Nephron progenitor cell (in vitro differentiated cells): ENCODE measurements at regions not wholly inside any gene's neighbourhood (a gene's known extent, or its start where the extent isn't known, plus 50 kb on each side); places are given as distances from the start of the nearest gene placed in this dataset.

ENCODE experiments used
- DNase-seq: peaks from one replicate; pipeline ENCODE4 v3.0.0; 2021
- H3K27ac Mint-ChIP-seq: 2 replicates; pipeline ENCODE4 v1.8.0; 2021; ENCODE audit warnings: mild to moderate bottlenecking, moderate library complexity, mixed read lengths
- H3K27me3 Mint-ChIP-seq: 2 replicates; pipeline ENCODE4 v1.8.0; 2021; ENCODE audit warnings: mild to moderate bottlenecking, low read depth, mixed read lengths; ENCODE audit not compliant: poor library complexity
- H3K36me3 Mint-ChIP-seq: 2 replicates; pipeline ENCODE4 v1.8.0; 2021; ENCODE audit warnings: low read depth, mixed read lengths
- H3K4me1 Mint-ChIP-seq: 2 replicates; pipeline ENCODE4 v1.8.0; 2021; ENCODE audit warnings: mixed read lengths
- H3K4me3 Mint-ChIP-seq: 2 replicates; pipeline ENCODE4 v1.8.0; 2021; ENCODE audit warnings: mild to moderate bottlenecking, moderate library complexity, mixed read lengths
- H3K9me3 Mint-ChIP-seq: 2 replicates; pipeline ENCODE4 v1.8.0; 2021; ENCODE audit warnings: mild to moderate bottlenecking, moderate library complexity, mixed read lengths
- CTCF ChIP-seq: fragments of 200-600 bp; sonication (generic); IDR thresholded peaks from 2 replicates; pipeline ENCODE4 v1.5.0; 2021; ENCODE audit warnings: antibody characterized with exemption

DNA sequence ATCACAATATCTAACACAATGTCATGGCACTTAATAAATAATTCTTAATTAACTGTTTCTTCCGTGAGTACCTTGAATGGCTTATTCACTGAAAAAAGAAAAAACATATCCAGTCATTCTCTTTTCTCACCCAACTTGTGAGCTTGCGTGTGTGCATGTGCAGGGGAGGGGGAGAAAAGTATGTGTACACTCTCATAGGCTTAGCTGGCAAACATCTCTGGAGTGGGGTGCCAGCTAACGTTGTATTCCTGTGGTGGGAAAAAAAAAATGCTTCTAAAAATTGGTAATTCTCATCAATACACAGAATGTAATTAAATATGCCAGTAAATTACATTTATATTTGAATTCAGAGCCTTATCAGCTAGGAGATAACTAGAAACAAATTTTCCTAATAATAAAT, 291.9 kb upstream of the NOX3 start:
- H3K36me3 Mint-ChIP-seq = peaks cover 8% of the 10 kb centered on the region
- no peak for TF ChIP-seq CTCF
- peaks cover 16% of the 10 kb centered on the region for H3K27me3 Mint-ChIP-seq
- peaks cover 24% of the 10 kb centered on the region for H3K4me1 Mint-ChIP-seq
- DNase-seq = no peak
- no peak overlapping the region for H3K27ac Mint-ChIP-seq
- peaks cover 15% of the 10 kb centered on the region for H3K9me3 Mint-ChIP-seq
- H3K4me3 Mint-ChIP-seq = no peak overlapping the region

- no peak overlapping the region for H3K27ac Mint-ChIP-seq
- peaks cover 11% of the 10 kb centered on the region for H3K27me3 Mint-ChIP-seq
- no peak overlapping the region for H3K4me3 Mint-ChIP-seq
- no peaks in the 10 kb centered on the region for H3K36me3 Mint-ChIP-seq
- TF ChIP-seq CTCF = no peak
- no peak for DNase-seq
- no peaks in the 10 kb centered on the region for H3K9me3 Mint-ChIP-seq
- peaks cover 5% of the 10 kb centered on the region for H3K4me1 Mint-ChIP-seq
Observed at GRCh38 chr6:155740781-155741399, 285.3 kb upstream of the NOX3 start.

DNA sequence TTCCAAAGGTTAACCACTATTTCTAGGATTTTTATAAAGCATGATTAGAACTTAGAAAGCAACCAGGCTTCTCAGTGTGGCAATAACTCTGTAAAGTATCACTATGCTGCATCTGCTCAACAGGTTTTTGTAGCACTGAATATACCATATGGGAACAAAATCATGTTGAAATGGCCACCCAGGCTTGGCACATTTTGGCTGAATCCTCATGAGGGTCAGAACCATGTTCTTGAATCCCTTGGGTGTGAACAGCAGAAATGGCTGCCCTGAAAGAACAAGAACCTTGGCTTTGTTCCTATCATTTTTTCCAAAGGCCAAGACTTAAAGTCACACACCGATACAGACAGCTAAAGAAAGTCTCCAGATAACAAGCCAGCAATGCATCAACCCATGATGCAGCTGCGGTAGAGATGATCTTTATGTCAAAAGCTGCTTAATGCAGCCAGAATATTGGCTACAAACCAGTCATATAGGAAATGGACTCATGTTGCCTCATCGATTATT, 283.0 kb upstream of the NOX3 start:
- no peak for TF ChIP-seq CTCF
- Mint-ChIP-seq H3K27me3 (peaks cover 10% of the 10 kb centered on the region), H3K9me3 (no peaks in the 10 kb centered on the region), H3K4me3 (no peak overlapping the region), H3K27ac (no peak overlapping the region), H3K4me1 (no peaks in the 10 kb centered on the region), H3K36me3 (no peaks in the 10 kb centered on the region)
- DNase-seq = no peak

DNA sequence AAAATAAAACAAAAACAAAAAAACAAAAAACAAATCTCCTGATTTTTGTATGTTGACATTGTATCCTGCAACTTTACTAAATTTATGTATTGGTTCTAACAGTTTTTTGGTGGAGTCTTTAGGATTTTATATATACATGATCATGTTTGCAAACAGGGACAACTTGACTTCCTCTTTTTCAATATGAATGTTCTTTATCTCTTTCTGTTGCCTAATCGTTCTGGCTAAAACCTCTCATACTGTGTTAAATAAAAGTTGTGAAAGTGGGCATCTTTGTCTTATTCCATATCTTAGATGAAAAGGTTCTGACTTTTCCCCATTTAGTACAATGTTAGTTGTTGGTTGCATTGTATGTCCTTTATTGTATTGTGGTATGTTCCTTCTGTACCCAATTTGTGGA, 261.7 kb upstream of the NOX3 start:
- DNase-seq = no peak
- H3K4me1 Mint-ChIP-seq = no peaks in the 10 kb centered on the region

DNA sequence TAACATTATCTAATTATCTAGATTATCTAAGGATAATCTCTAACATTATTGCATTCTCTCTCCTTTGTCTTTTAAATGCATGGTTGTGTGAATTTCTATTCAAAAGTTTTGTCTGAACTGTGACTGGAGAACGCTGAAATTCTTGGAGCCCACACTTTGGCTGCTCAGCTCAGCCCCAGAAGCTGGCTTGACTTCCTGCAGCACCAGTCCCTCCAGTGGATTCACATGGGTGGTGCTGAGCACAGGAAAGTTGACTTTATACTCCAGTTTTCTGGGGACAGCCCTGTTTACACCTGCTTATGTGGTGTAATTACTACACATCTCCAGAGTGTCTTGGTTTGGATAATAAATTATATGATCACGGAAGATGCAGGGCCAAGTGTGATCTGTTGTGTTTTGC, 255.1 kb upstream of the NOX3 start:
- no peak for DNase-seq
- H3K36me3 Mint-ChIP-seq = peaks cover 5% of the 10 kb centered on the region
- peaks cover 13% of the 10 kb centered on the region for H3K9me3 Mint-ChIP-seq
- peaks cover 8% of the 10 kb centered on the region for H3K4me1 Mint-ChIP-seq
- no peak overlapping the region for H3K4me3 Mint-ChIP-seq
- no peak overlapping the region for H3K27ac Mint-ChIP-seq
- no peaks in the 10 kb centered on the region for H3K27me3 Mint-ChIP-seq
- no peak for TF ChIP-seq CTCF

More for the DNA sequence above, 261.7 kb upstream of the NOX3 start:
- Mint-ChIP-seq H3K27ac (no peak overlapping the region), H3K27me3 (no peaks in the 10 kb centered on the region), H3K9me3 (peaks cover 3% of the 10 kb centered on the region), H3K4me3 (no peak overlapping the region), H3K36me3 (no peaks in the 10 kb centered on the region)
- no peak for TF ChIP-seq CTCF

GRCh38 chr6:155709262-155709661, 253.6 kb upstream of the NOX3 start:
- Mint-ChIP-seq H3K9me3 (peaks cover 20% of the 10 kb centered on the region), H3K36me3 (peaks cover 5% of the 10 kb centered on the region), H3K4me1 (peaks cover 8% of the 10 kb centered on the region), H3K4me3 (no peak overlapping the region), H3K27me3 (no peaks in the 10 kb centered on the region), H3K27ac (no peak overlapping the region)
- no peak for DNase-seq
- TF ChIP-seq CTCF = no peak
